ENCODE measurements at regions not wholly inside any gene's neighbourhood (a gene's known extent, or its start where the extent isn't known, plus 50 kb on each side); places are given as distances from the start of the nearest gene placed in this dataset.

GRCh38 chr13:74622284-74622683, 488.1 kb upstream of the KLF12 start:
- WGBS (ENCODE audit: insufficient coverage, insufficient read length): no CpG with 5 or more reads among the region's 1 CpG
- Histone ChIP-seq H3K36me3 (ENCODE audit: control insufficient read depth, insufficient read depth, low read length) (no peaks in the 10 kb centered on the region), H3K4me1 (ENCODE audit: control insufficient read depth, insufficient read depth, low read length) (peaks cover 2% of the 10 kb centered on the region; the same call in 1 of the 2 replicates), H3K4me3 (ENCODE audit: low read length) (no peak overlapping the region), H3K27ac (ENCODE audit: low read length) (no peak overlapping the region), H3K27me3 (ENCODE audit: control insufficient read depth, insufficient read depth, low read length) (no peaks in the 10 kb centered on the region), H3K9me3 (ENCODE audit: control insufficient read depth, insufficient read depth, low read length) (no peaks in the 10 kb centered on the region)
- DNase-seq (ENCODE audit: low read depth, low spot score): no peak

GRCh38 chr13:74620711-74621110, 486.5 kb upstream of the KLF12 start:
- no CpG with 5 or more reads among the region's 2 CpGs for WGBS (ENCODE audit: insufficient coverage, insufficient read length)
- H3K27ac ChIP-seq (ENCODE audit: low read length): no peak overlapping the region
- no peak for DNase-seq (ENCODE audit: low read depth, low spot score)
- H3K9me3 ChIP-seq (ENCODE audit: control insufficient read depth, insufficient read depth, low read length): no peaks in the 10 kb centered on the region
- H3K27me3 ChIP-seq (ENCODE audit: control insufficient read depth, insufficient read depth, low read length): no peaks in the 10 kb centered on the region
- peaks cover 2% of the 10 kb centered on the region; the same call in 1 of the 2 replicates for H3K4me1 ChIP-seq (ENCODE audit: control insufficient read depth, insufficient read depth, low read length)
- no peak overlapping the region for H3K4me3 ChIP-seq (ENCODE audit: low read length)
- no peaks in the 10 kb centered on the region for H3K36me3 ChIP-seq (ENCODE audit: control insufficient read depth, insufficient read depth, low read length)

- peaks cover 2% of the 10 kb centered on the region; the same call in 1 of the 2 replicates for H3K4me1 ChIP-seq (ENCODE audit: control insufficient read depth, insufficient read depth, low read length)
- H3K9me3 ChIP-seq (ENCODE audit: control insufficient read depth, insufficient read depth, low read length): no peaks in the 10 kb centered on the region
- H3K27ac ChIP-seq (ENCODE audit: low read length): no peak overlapping the region
- H3K27me3 ChIP-seq (ENCODE audit: control insufficient read depth, insufficient read depth, low read length): no peaks in the 10 kb centered on the region
- no CpG with 5 or more reads among the region's 4 CpGs for WGBS (ENCODE audit: insufficient coverage, insufficient read length)
- no peak overlapping the region for H3K4me3 ChIP-seq (ENCODE audit: low read length)
- H3K36me3 ChIP-seq (ENCODE audit: control insufficient read depth, insufficient read depth, low read length): no peaks in the 10 kb centered on the region
- DNase-seq (ENCODE audit: low read depth, low spot score): no peak
Observed at GRCh38 chr13:74620308-74620707, 486.1 kb upstream of the KLF12 start.

- no peak for DNase-seq (ENCODE audit: low read depth, low spot score)
- no peak overlapping the region for H3K4me3 ChIP-seq (ENCODE audit: low read length)
- H3K27me3 ChIP-seq (ENCODE audit: control insufficient read depth, insufficient read depth, low read length): no peaks in the 10 kb centered on the region
- H3K9me3 ChIP-seq (ENCODE audit: control insufficient read depth, insufficient read depth, low read length): no peaks in the 10 kb centered on the region
- H3K27ac ChIP-seq (ENCODE audit: low read length): no peak overlapping the region
- H3K36me3 ChIP-seq (ENCODE audit: control insufficient read depth, insufficient read depth, low read length): no peaks in the 10 kb centered on the region
- no CpG with 5 or more reads among the region's 3 CpGs for whole genome bisulfite sequencing (ENCODE audit: insufficient coverage, insufficient read length)
- H3K4me1 ChIP-seq (ENCODE audit: control insufficient read depth, insufficient read depth, low read length): no peaks in the 10 kb centered on the region
Observed at GRCh38 chr13:74597526-74597925, 463.3 kb upstream of the KLF12 start.

- WGBS (ENCODE audit: insufficient coverage, insufficient read length): no CpG with 5 or more reads among the region's 5 CpGs
- Histone ChIP-seq H3K4me1 (ENCODE audit: control insufficient read depth, insufficient read depth, low read length) (no peaks in the 10 kb centered on the region), H3K4me3 (ENCODE audit: low read length) (no peak overlapping the region), H3K36me3 (ENCODE audit: control insufficient read depth, insufficient read depth, low read length) (no peaks in the 10 kb centered on the region), H3K27ac (ENCODE audit: low read length) (no peak overlapping the region), H3K9me3 (ENCODE audit: control insufficient read depth, insufficient read depth, low read length) (no peaks in the 10 kb centered on the region), H3K27me3 (ENCODE audit: control insufficient read depth, insufficient read depth, low read length) (no peaks in the 10 kb centered on the region)
- DNase-seq (ENCODE audit: low read depth, low spot score): no peak
Observed at GRCh38 chr13:74596691-74597090, 462.5 kb upstream of the KLF12 start.

GRCh38 chr13:74593688-74594087, 459.5 kb upstream of the KLF12 start:
- no peak for DNase-seq (ENCODE audit: low read depth, low spot score)
- Histone ChIP-seq H3K4me3 (ENCODE audit: low read length) (no peak overlapping the region), H3K36me3 (ENCODE audit: control insufficient read depth, insufficient read depth, low read length) (no peaks in the 10 kb centered on the region), H3K27ac (ENCODE audit: low read length) (no peak overlapping the region), H3K9me3 (ENCODE audit: control insufficient read depth, insufficient read depth, low read length) (no peaks in the 10 kb centered on the region), H3K27me3 (ENCODE audit: control insufficient read depth, insufficient read depth, low read length) (no peaks in the 10 kb centered on the region), H3K4me1 (ENCODE audit: control insufficient read depth, insufficient read depth, low read length) (no peaks in the 10 kb centered on the region)
- no CpG with 5 or more reads among the region's 3 CpGs for WGBS (ENCODE audit: insufficient coverage, insufficient read length)

GRCh38 chr13:74586847-74587246, 452.6 kb upstream of the KLF12 start:
- no peaks in the 10 kb centered on the region for H3K27me3 ChIP-seq (ENCODE audit: control insufficient read depth, insufficient read depth, low read length)
- H3K27ac ChIP-seq (ENCODE audit: low read length): no peak overlapping the region
- no peaks in the 10 kb centered on the region for H3K4me1 ChIP-seq (ENCODE audit: control insufficient read depth, insufficient read depth, low read length)
- H3K36me3 ChIP-seq (ENCODE audit: control insufficient read depth, insufficient read depth, low read length): no peaks in the 10 kb centered on the region
- H3K9me3 ChIP-seq (ENCODE audit: control insufficient read depth, insufficient read depth, low read length): no peaks in the 10 kb centered on the region
- no peak for DNase-seq (ENCODE audit: low read depth, low spot score)
- no CpG with 5 or more reads among the region's 1 CpG for WGBS (ENCODE audit: insufficient coverage, insufficient read length)
- no peak overlapping the region for H3K4me3 ChIP-seq (ENCODE audit: low read length)

GRCh38 chr13:74576420-74576819, 442.2 kb upstream of the KLF12 start:
- Histone ChIP-seq H3K4me3 (ENCODE audit: low read length) (no peak overlapping the region), H3K36me3 (ENCODE audit: control insufficient read depth, insufficient read depth, low read length) (no peaks in the 10 kb centered on the region), H3K9me3 (ENCODE audit: control insufficient read depth, insufficient read depth, low read length) (no peaks in the 10 kb centered on the region), H3K27ac (ENCODE audit: low read length) (no peak overlapping the region), H3K4me1 (ENCODE audit: control insufficient read depth, insufficient read depth, low read length) (no peaks in the 10 kb centered on the region), H3K27me3 (ENCODE audit: control insufficient read depth, insufficient read depth, low read length) (peaks cover 1% of the 10 kb centered on the region; the same call in 1 of the 2 replicates)
- no CpG with 5 or more reads among the region's 5 CpGs for WGBS (ENCODE audit: insufficient coverage, insufficient read length)
- DNase-seq (ENCODE audit: low read depth, low spot score): no peak

- WGBS (ENCODE audit: insufficient coverage, insufficient read length): no CpG with 5 or more reads among the region's 29 CpGs
Observed at GRCh38 chr13:74575729-74576125, 441.5 kb upstream of the KLF12 start.

GRCh38 chr13:74574964-74575728, 440.9 kb upstream of the KLF12 start:
- H3K9me3 ChIP-seq (ENCODE audit: control insufficient read depth, insufficient read depth, low read length): no peaks in the 10 kb centered on the region
- H3K27me3 ChIP-seq (ENCODE audit: control insufficient read depth, insufficient read depth, low read length): peaks cover 1% of the 10 kb centered on the region; the same call in 1 of the 2 replicates
- H3K4me1 ChIP-seq (ENCODE audit: control insufficient read depth, insufficient read depth, low read length): no peaks in the 10 kb centered on the region
- H3K27ac ChIP-seq (ENCODE audit: low read length): no peak overlapping the region
- no peak for DNase-seq (ENCODE audit: low read depth, low spot score)
- H3K4me3 ChIP-seq (ENCODE audit: low read length): peak overlapping the region; percentile 36; the same call in 1 of the 2 replicates
- no CpG with 5 or more reads among the region's 10 CpGs for WGBS (ENCODE audit: insufficient coverage, insufficient read length)
- no peaks in the 10 kb centered on the region for H3K36me3 ChIP-seq (ENCODE audit: control insufficient read depth, insufficient read depth, low read length)

More at GRCh38 chr13:74575729-74576125, 441.5 kb upstream of the KLF12 start:
- H3K4me3 ChIP-seq (ENCODE audit: low read length): peak overlapping the region; percentile 36; the same call in 1 of the 2 replicates
- H3K9me3 ChIP-seq (ENCODE audit: control insufficient read depth, insufficient read depth, low read length): no peaks in the 10 kb centered on the region
- H3K27ac ChIP-seq (ENCODE audit: low read length): no peak overlapping the region
- no peaks in the 10 kb centered on the region for H3K4me1 ChIP-seq (ENCODE audit: control insufficient read depth, insufficient read depth, low read length)
- H3K27me3 ChIP-seq (ENCODE audit: control insufficient read depth, insufficient read depth, low read length): peaks cover 1% of the 10 kb centered on the region; the same call in 1 of the 2 replicates
- DNase-seq (ENCODE audit: low read depth, low spot score): no peak
- no peaks in the 10 kb centered on the region for H3K36me3 ChIP-seq (ENCODE audit: control insufficient read depth, insufficient read depth, low read length)

GRCh38 chr13:74573654-74574053, 439.4 kb upstream of the KLF12 start:
- Histone ChIP-seq H3K9me3 (ENCODE audit: control insufficient read depth, insufficient read depth, low read length) (no peaks in the 10 kb centered on the region), H3K27ac (ENCODE audit: low read length) (no peak overlapping the region), H3K27me3 (ENCODE audit: control insufficient read depth, insufficient read depth, low read length) (peaks cover 1% of the 10 kb centered on the region; the same call in 1 of the 2 replicates), H3K4me1 (ENCODE audit: control insufficient read depth, insufficient read depth, low read length) (no peaks in the 10 kb centered on the region), H3K4me3 (ENCODE audit: low read length) (no peak overlapping the region), H3K36me3 (ENCODE audit: control insufficient read depth, insufficient read depth, low read length) (no peaks in the 10 kb centered on the region)
- no CpG with 5 or more reads among the region's 7 CpGs for WGBS (ENCODE audit: insufficient coverage, insufficient read length)
- DNase-seq (ENCODE audit: low read depth, low spot score): no peak

Data from iPS DF 6.9 (cell line).